ENCODE measurements at regions not wholly inside any gene's neighbourhood (a gene's known extent, or its start where the extent isn't known, plus 50 kb on each side); places are given as distances from the start of the nearest gene placed in this dataset.

DNA sequence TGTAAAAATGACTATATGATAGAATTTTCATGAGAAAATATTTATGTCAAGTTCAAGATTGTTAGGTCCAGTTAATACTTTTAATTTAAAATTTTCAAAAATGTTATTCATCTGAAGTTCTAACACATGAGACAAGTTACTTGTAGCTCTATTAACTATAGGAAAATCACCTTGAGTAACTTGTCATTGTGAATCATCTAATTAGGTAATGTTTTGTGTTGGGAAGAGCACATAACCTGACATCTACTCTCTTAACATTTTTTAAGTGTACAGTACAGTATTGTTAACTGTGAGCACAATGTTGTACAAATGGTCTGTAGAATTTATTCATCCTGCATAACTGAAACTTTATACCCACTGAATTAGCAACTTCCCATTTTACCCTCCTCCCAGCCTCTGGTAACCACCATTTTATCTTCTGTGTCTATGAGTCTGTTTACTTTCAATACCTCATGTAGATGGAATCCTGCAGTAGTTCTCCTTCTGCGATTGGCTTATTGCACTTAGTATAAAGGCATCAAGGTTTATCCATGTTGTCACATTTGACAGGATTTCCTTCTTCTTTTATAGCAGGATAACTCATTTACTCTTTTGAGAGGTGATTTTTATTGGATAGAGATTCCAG is 54.6 kb downstream of the ARL4A start:
- in situ Hi-C loops (cut with HindIII; ENCODE audit: low sequenced_read_pairs), result no loop called here

DNA sequence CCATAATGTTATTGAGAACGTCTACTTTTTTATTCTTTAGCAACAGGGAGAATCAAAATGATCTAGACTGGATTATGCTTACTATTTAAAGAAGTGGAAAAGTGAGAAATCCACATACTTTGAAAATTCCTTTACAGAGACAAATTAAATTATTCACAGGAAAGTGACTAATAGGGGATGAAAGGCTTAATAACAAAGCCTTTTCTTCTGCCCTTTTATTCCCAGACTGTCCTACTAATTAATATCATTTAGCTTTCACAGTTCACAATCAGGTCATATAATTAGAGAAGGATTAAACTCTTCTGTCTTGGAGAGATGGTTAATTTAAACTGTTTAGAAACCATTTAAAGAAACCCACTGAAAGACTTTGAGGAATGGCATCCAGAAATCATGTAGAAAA is 58.8 kb downstream of the ARL4A start:
- in situ Hi-C loops (cut with HindIII; ENCODE audit: low sequenced_read_pairs), result no loop called here

DNA sequence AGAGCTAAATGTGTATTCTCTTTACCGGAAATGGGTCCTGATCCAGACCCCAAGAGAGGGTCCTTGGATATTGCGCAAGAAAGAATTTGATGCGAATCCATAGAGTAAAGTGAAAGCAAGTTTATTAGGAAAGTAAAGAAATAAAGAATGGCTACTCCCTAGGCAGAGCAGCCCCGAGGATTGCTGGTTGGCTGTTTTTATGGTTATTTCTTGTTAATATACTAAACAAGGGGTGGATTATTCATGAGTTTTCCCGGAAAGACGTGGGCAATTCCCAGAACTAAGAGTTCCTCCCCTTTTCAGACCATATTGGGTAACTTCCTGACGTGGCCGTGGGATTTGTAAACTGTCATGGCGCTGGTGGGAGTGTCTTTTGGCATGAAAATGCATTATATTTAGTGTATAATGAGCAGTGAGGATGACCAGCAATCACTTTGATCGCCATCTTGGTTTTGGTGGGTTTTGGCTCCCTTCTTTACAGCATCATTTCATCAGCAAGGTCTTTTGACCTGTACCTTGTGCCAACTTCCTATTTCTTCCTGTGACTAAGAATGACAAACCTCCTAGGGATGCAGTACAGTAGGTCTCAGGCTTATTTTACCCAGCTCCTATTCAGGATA is 60.4 kb downstream of the ARL4A start:
- in situ Hi-C loops (cut with HindIII; ENCODE audit: low sequenced_read_pairs), result no loop called here

DNA sequence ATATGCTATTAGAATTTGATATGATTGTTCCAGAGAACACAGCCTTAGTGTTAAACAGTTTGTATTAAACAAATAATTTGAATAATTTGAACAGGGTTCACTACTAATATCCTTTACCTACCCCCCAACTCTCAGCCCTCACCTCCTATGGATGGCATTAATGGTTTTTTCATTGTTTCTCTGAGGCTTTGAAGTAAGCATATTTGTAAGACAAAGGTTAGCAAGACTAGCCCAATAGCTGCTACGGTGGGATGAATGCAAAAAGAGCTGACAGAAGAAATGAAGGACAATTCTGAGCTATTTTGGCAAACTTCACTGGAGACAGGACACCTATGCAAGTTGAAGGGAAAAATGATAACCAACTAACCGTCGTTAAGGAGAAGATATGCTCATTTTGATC is 61.6 kb downstream of the ARL4A start:
- in situ Hi-C loops (cut with HindIII; ENCODE audit: low sequenced_read_pairs), result no loop called here

DNA sequence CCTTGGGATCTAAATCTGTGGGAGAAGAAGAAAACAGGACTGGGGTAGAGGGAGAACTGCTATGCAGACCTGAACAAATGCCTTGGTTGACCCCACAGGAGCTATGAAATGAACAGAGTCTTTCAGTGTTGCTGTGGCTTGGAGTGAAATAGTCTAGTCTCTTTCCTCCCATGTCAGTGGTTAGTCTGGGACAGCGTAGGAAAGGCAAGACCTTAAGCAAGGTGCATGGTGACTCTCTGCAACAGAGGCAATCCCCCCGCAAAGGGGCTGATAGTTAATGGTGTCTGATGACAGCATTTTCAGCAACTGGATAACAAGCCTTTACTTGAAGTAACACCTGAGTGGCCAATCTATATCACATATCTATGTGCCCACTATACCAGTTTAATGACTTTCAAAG is 62.3 kb downstream of the ARL4A start:
- in situ Hi-C loops (cut with HindIII; ENCODE audit: low sequenced_read_pairs), result no loop called here

DNA sequence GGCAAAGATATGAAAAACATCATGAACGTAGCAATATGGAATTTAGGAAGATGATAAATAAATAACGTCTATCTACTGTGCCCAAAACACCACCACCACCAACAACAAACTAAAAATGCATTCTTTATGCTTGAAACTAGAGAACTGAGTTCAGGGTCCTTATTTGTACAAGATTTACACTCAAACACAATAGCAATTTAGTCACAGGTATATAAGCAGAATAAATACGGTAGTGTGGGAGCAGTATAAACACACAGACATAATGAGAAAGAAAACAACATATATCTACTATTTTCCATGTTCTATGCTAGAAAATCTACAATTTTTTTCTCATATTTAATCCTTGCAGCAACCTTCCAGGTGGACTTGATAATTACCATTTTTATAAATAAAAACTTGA is 64.3 kb downstream of the ARL4A start:
- in situ Hi-C loops (cut with HindIII; ENCODE audit: low sequenced_read_pairs), result no loop called here

DNA sequence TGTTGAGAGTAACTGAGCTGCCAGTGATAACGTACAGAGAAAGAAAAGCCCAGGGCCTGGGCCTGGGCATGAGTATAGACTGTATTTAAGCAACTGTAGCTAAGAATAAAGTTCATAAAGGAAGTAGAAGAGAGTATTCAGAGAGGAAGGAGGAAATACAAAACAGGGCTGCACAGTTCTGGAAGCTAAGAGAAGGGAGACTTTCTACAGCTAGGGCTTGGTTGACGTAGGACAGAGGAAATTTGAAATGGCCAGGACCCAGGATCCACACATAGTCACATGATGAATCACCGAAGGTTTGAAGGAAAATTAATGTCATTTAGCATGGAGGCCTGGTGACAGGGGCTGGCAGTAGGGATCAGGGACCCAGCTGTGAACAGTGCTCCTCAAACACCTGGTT is 66.7 kb downstream of the ARL4A start:
- in situ Hi-C loops (cut with HindIII; ENCODE audit: low sequenced_read_pairs), result no loop called here

DNA sequence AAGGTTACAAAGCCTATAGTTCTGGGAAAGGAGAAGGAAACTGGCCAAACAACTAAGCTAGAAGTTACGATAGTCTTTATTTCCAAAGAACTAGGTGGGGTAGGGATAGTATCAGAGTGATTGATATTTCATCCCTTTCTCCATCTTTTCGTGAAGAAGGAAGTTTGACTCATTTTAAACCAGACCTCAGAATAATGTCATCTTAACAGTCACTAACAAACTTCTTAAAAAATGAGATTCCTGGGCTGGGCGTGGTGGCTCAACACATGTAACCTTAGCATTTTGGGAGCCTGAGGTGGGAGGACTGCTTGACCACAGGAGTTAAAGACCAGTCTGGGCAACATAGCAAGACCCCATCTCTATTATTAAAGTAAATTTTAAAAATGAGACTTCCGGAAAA is 69.4 kb downstream of the ARL4A start:
- in situ Hi-C loops (cut with HindIII; ENCODE audit: low sequenced_read_pairs), result no loop called here

DNA sequence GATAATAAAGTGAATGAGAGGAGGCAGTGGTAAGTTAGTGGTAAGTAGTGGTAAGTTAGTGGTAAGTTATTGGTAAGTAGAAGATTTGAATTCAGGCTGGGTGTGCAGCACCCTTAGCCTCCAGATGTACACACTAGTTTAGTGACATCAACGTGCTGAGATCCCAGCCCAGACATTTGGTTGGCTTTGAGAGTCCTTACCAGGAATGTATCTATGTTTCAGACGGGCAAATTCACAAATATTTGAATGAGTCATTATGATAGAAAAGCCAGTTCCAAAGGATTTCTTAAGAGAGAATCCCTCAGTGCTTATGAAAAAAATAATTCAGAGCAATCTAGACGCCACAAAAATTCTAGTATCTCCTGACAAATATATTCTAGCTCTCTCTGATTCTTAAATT is 70.0 kb downstream of the ARL4A start:
- in situ Hi-C loops (cut with HindIII; ENCODE audit: low sequenced_read_pairs), result no loop called here

DNA sequence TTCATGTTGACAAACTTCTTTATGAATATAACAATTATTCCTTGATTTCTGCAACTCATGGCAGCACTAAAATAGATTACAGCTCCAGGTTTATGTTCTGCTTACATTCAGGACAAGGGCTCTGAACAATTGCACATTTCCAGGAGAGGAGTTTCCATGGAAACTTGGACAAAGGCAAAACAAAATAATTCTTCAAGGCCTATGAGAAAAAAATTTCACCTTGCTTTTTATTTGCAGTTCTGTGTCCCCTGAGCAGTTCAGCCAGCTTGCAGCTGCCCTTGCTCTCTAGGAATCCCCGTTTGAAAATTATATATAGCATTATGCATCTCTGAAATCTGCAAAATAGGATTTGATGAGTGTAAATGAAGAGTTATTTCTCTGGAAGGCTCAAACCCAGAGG is 71.7 kb downstream of the ARL4A start:
- in situ Hi-C loops (cut with HindIII; ENCODE audit: low sequenced_read_pairs), result no loop called here

DNA sequence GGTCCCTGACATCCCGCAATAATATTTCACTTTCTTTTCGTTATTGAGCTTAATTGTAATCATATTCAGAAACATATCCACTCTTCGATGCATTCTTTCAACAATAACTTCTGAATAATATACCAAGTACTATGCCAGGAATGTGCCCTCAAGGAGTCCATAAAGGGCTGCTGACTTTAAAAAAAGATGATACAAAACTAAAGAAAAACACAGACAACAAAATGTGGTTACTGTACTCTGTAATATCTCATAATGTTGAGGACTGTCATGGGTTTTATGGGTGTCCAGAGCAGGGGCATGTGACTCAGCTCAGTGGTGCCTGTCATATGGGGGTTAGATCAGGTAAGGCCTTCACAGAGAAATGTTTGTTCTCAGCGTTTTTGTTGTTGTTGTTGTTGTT is 73.7 kb downstream of the ARL4A start:
- in situ Hi-C loops (cut with HindIII; ENCODE audit: low sequenced_read_pairs), result no loop called here

DNA sequence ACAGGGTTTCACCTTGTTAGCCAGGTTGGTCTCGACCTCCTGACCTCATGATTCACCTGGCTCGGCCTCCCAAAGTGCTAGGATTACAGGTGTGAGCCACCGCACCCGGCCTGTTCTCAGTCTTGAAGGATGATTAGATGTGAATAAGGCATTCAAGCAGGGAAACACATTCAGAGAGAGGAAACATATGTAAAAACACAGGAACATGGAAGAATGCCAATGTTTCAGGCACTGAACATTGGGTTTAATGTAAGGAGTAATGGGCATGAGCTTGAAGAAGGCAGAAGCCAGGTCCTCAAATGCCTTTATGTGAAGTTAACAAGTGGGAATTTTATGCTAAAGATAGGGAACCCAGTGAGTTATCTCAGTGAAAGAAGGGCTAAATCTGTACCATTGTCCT is 74.3 kb downstream of the ARL4A start:
- in situ Hi-C loops (cut with HindIII; ENCODE audit: low sequenced_read_pairs), result no loop called here

DNA sequence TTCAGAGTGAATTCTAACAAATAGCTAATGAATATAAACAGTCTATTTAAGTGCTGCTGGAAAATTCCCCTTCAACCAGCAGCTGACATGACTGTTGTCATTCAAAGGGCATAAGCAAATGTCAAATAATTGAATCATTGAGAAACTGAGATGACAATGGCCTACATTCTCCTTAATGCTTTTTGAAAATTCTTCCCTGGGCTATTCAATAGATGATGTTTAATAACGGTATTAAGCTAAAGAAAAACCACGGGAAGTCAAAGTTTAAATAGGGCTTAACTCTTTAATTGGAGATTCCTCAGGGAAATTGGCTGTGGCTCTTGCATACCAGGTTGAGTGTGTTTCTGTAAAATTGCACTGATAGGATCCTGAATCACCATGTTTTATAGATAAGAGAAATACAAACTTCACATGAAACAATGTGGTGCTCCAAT is 77.0 kb downstream of the ARL4A start:
- in situ Hi-C loops (cut with HindIII; ENCODE audit: low sequenced_read_pairs), result no loop called here

DNA sequence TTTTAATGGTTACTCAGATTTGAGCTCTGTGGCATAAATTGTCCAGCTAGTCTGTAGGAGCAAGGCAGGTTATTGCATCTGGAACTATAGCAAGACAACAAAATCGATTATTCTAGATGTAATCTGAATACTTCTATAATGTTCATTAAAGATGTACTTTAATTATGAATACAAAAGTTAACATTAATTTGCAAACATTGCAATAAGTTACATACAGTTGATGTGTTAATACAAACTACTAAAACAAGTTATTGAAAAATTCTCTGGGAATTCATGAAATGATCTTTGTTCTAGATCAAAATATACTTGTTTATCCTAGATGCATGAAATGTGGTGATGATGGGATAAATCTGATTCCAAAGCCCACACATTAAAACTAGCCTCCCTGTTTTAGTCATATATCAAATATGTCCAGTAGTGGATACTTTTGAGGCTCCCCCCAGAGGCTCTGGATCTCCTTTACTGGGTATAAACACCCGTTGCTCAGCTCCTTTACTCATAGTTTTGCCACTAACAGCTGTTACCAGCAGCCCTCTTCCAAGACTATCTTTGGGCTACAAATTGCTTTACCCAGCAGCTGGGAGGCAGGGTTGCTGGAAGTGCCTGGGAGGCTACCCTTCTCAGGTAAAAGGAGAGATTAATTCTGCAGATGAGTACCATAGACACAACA is 78.1 kb downstream of the ARL4A start:
- in situ Hi-C loops (cut with HindIII; ENCODE audit: low sequenced_read_pairs), result no loop called here

DNA sequence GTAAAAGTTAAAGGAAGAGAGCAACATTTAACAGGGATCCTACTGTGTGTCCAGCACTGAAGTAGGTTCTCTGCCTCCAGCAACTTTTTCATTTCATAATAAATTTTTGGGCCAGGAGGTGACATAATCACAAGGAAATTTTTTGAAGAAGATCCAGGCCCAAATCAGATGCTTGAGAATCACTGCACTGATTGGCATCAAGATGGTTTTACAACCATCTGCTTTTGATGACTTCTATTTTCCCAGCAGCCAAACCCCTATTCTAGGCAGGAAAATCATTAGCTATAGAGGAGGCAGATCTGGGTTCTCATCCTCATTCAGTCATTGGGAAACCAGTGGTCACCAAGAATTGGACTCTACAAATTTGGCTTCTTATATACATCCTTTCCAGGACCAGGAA is 79.0 kb downstream of the ARL4A start:
- in situ Hi-C loops (cut with HindIII; ENCODE audit: low sequenced_read_pairs), result no loop called here

DNA sequence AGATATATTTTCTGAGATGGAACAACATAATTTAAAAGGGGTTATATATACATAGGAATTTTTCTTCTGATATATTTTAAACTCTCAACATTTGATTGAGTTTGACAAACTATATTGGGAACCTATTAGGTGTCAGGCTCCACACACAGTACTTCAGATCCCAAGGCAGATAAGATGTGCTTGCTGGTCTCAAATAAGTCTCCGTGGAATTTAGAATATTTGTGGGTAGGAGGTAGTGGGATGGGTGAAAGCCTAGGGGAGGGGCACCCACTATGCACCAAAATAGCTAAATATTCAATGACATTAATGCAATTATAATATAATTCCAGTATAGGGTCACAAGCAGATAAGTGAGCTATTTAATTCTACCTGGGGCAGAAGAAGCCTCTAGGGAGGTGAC is 81.5 kb downstream of the ARL4A start:
- in situ Hi-C loops (cut with HindIII; ENCODE audit: low sequenced_read_pairs), result no loop called here

DNA sequence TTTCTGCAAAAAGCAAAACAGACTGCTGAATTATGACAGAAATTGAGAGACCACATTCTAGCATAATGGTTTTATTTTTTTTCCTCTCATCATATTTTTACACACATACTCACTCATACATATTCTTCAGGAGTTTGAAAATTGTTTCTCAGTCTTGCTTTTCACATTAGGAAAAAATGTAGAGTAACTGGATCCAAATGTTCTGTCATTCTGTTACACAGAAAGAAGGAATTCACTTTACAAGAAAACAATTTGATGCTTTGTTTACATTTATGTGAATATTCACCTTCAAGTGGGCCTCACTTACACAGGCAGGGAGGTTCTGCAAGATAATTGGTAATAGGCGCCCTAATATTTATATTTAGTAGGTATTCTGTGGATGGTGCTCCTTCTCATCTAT is 82.0 kb downstream of the ARL4A start:
- in situ Hi-C loops (cut with HindIII; ENCODE audit: low sequenced_read_pairs), result no loop called here

DNA sequence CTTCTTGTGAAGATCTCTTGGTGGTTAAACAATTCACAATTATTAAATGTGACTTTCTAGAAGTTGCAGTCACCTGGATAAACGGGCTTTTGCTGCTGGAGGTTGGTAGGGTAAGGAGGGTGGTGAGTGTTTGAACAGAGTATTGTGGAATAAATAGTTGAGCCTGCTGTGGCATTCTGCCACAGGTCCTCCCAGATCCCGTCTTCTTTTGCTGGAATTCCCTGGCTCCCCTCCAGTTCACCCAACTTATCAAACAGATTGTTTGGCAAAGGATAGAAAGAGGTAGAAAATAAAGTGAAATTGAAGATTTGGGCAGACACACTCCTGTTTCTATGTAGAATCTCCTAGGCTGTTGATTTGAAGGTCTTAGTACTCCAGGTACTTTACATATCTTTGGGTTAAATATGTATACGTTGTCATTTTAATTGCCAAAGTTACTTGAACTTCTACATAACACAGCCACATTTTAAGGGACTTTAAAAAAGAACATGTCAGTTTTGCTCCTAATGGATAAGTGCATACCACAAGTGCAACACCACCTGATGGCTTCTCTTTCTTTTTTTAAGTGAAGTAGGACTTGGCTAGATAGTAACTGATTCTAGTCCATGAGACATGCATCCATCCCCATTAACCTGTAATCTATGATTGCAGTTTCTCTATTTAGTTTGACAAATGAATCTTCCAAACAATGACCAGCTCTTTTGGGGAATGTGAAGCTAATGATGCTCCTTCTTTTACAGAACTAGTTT is 83.0 kb downstream of the ARL4A start:
- in situ Hi-C loops (cut with HindIII; ENCODE audit: low sequenced_read_pairs), result no loop called here

DNA sequence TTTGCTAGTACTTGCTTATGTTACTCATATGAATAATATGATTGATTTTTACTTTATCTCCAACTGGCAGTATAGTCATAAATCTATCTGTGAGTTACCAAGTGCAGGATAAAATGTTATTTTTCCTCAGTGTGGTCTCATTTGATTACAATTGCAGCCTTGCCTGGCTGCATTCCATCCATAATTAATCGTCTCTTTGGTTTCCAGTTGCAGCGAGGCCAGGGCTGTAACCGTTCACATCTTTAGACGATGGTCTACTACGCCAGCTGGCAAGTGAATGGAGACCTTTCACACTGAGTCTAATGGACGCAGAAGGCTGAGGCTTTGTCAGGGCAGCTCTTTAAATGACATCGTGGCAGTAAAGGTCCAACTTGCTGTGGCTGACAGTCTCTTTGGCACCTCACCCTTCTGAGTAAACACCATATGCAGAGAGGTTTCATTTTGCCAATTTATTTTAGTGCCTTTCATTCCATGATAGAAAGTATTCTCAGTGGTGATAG is 84.0 kb downstream of the ARL4A start:
- in situ Hi-C loops (cut with HindIII; ENCODE audit: low sequenced_read_pairs), result no loop called here

DNA sequence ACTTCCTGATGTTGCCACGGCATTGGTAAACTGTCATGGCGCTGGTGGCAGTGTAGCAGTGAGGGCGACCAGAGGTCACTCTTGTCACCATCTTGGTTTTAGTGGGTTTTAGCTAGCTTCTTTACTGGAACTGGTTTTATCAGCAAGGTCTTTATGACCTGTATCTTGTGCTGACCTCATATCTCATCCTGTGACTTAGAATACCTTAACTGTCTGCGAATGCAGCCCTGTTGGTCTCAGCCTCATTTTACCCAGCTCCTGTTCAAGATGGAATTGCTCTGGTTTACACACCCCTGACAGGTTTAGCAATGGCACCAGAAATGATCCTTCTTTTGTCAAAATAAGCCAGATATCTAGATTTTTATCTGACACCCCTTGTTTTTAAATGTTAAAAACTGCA is 85.3 kb downstream of the ARL4A start:
- in situ Hi-C loops (cut with HindIII; ENCODE audit: low sequenced_read_pairs), result no loop called here

DNA sequence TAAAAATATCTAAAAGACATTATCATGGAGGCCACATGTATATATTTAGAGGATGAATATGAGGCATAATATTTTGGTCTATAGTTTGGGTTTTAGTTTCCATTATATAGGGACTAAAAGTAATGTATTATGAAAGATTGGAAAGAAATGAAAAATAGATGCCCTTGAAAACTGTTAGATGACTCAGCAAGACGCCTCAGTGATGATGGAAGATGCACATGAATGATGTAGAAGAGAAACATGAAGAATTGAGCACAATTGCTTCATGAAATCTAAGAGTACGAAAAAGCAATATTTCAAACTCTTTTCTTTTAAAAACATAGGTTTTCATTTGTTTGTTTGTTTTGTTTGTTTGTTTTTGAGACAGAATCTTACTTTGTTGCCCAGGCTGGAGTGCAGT is 89.8 kb downstream of the ARL4A start:
- in situ Hi-C loops (cut with HindIII; ENCODE audit: low sequenced_read_pairs), result no loop called here

DNA sequence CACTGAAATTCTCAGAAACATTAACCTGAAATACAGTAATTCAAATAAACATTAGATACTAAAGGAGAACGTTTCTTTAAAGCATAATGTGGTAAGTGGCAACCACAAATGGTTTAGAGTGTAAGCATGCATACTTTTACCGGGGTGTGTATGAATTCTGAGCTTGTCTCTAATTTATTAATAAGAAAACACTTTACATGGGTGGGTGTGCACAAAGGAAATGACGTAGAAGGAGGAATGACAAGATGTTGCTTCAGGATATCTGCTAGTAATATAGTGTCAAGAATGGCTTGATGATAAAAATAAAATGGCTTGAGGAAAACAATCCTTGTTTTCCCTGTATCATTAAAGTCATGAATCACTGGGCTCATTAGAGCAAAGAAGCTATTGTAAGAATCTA is 92.5 kb downstream of the ARL4A start:
- in situ Hi-C loops (cut with HindIII; ENCODE audit: low sequenced_read_pairs), result no loop called here

Measured in endothelial cell of hepatic sinusoid (primary cell).